Epithelial cell of proximal tubule (primary cell): ENCODE measurements at regions not wholly inside any gene's neighbourhood (a gene's known extent, or its start where the extent isn't known, plus 50 kb on each side); places are given as distances from the start of the nearest gene placed in this dataset.
"Not testable (repeated sequence)": the region's sequence is repeated elsewhere in the genome, so short reads cannot be mapped to it uniquely, and the experiment has no call there.

Experiments used
- DNase-seq: peaks from one replicate; pipeline ENCODE4 v3.0.0-alpha.2; 2011; ENCODE audit warnings: low read depth
- H3K4me3 ChIP-seq: 2 replicates; pipeline ENCODE4 v1.5.1; 2011; ENCODE audit warnings: low read depth, mild to moderate bottlenecking, low read length
- TF ChIP-seq, protein P1 (sequence below): conservative IDR thresholded peaks from 2 replicates; pipeline ENCODE4 v1.5.1; 2012; ENCODE audit warnings: low read depth, mild to moderate bottlenecking, low read length

DNA sequence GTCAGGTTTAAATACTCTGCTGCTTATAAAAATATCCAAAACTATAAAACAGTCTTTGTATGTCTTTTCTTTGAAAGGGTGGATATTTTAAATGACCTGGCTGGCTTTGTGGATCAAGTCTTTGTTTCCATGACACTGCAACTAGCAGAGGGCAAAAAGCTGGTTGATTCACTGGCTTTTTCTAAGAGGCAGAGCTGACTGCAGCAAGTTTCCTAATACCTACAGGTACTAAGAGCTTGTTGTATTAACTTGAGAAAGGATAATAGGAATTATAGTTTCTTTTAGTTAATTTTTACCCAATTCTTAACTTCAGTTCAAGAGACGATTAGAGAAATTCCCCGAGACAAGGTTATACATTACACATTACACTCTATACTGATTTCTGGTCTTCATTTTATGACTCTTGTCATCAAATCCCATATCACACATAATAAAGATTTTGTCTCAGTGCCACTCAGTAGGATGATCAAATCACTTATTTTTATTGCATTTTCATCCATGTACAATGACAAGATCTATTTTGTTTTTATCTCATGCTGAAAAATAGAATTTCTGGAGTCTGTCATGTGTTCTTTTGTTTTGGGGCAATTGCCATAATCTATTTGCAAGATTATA lies 120.1 kb upstream of the RIMS1 start:
- TF ChIP-seq, protein P1, sequence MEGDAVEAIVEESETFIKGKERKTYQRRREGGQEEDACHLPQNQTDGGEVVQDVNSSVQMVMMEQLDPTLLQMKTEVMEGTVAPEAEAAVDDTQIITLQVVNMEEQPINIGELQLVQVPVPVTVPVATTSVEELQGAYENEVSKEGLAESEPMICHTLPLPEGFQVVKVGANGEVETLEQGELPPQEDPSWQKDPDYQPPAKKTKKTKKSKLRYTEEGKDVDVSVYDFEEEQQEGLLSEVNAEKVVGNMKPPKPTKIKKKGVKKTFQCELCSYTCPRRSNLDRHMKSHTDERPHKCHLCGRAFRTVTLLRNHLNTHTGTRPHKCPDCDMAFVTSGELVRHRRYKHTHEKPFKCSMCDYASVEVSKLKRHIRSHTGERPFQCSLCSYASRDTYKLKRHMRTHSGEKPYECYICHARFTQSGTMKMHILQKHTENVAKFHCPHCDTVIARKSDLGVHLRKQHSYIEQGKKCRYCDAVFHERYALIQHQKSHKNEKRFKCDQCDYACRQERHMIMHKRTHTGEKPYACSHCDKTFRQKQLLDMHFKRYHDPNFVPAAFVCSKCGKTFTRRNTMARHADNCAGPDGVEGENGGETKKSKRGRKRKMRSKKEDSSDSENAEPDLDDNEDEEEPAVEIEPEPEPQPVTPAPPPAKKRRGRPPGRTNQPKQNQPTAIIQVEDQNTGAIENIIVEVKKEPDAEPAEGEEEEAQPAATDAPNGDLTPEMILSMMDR, result no peak
- no peak for DNase-seq
- H3K4me3 ChIP-seq, result no peak overlapping the region

DNA sequence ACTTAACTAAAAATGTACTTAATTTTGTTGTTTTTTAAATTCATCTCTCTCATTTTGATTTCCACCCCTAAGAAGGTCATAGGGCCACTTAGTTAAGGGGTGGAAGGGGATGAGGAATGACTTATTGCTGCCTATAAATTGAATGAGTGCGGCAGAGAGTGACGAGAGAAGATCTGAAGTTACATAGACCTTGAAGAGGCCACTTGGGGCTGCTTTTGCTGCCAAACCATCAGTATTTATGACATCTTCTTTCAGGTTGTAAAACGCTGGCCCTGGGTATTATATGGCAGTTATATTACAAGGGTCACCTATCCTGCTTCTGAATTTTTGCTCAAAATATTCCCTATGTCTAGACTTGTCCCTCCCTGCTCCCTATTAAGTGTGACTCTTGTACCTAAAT lies 119.6 kb upstream of the RIMS1 start:
- no peak for DNase-seq
- no peak overlapping the region for H3K4me3 ChIP-seq
- TF ChIP-seq, protein P1, result no peak

DNA sequence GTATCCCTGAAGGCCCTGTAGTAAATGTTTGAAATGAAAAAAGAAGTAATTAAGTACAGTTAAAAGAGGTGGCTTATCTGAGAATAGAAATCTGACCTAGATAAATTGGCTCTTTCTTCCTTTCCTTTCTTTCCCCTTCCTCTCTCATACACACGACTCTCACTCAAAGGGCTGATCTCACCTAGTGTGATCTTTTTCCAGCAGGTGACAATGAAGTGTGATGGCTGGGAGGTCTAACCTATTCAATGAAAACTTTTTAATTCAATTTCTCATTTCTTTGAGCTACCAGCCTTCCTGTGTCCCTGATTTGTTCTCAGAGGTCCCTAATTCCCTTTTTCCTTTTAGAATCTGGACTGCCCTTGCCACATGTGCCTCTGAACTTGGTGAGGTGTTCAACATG lies 118.0 kb upstream of the RIMS1 start:
- no peak for DNase-seq
- H3K4me3 ChIP-seq, result no peak overlapping the region
- TF ChIP-seq, protein P1, result no peak

DNA sequence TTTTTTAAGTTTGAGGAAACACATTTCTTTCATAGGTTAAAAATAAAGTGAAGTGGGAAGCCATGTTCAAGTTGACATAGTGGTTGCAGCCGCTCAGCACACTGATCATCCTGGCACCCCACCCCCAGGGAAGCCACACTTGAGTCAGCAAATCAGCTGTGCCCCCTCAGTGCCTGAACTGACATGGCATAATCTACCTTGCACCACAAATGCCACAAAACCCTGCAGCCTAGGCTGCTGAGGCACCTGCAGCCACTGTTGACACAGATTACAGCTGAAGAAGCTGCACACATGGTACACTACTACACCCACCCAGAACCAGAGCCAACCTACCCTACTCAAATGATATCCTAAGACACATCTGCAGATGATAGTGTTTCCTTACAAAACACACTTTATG lies 77.5 kb upstream of the RIMS1 start:
- no peak overlapping the region for H3K4me3 ChIP-seq
- TF ChIP-seq, protein P1, result no peak
- DNase-seq, result no peak

DNA sequence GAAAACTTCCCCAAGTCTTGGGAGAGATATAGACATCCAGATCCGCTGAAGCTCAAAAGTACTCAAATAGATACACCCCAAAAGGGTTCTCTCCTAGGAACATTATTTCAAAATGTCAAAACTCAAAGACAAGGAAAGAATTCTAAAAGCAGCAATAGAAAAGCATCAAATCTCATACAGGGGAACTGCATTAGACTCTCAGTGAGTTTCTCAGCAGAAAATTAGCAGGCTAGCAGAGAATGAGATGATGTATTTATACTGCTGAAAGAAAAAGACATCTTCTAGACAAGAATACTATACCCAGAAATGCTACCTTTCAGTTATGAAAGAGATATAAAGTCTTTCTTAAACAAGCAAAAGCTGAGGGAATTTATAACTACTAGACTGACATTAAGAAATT lies 75.5 kb upstream of the RIMS1 start:
- TF ChIP-seq, protein P1, result no peak
- no peak for DNase-seq

DNA sequence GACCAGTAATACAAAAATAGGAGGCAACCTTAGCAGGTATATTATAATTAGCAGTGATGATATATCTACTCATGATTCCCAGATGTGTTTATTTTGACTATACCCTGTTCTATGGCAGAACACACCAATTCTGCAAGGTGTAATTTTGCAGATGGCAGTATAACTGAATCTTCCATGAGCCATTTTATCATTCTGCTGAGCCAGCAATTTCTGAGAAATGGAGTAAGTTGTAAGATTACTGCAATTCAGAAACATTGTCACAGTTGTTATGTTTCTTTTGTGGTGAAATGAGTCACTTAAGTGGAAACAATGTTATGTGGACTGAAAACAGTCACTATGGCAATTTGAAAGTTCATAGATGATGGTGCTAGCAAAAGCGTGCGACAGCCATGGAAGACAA lies 63.7 kb upstream of the RIMS1 start:
- H3K4me3 ChIP-seq, result no peak overlapping the region
- TF ChIP-seq, protein P1, result no peak
- DNase-seq, result no peak

More for the DNA sequence above, 75.5 kb upstream of the RIMS1 start:
- no peak overlapping the region for H3K4me3 ChIP-seq

DNA sequence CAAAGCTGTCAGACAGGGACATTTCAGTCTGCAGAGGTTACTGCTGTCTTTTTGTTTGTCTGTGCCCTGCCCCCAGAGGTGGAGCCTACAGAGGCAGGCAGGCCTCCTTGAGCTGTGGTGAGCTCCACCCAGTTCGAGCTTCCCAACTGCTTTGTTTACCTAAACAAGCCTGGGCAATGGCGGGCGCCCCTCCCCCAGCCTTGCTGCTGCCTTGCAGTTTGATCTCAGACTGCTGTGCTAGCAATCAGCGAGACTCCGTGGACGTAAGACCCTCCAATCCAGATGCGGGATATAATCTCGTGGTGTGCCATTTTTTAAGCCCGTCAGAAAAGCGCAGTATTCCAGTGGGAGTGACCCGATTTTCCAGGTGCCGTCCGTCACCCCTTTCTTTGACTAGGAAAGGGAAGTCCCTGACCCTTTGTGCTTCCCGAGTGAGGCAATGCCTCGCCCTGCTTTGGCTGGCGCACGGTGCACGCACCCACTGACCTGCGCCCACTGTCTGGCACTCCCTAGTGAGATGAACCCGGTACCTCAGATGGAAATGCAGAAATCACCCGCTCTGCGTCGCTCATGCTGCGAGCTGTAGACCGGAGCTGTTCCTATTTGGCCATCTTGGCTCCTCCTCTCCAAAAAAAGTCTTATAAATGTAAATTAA lies 54.1 kb upstream of the RIMS1 start:
- H3K4me3 ChIP-seq, DNase-seq: not testable (repeated sequence)
